WERI-Rb-1 (cell line): ENCODE measurements at regions not wholly inside any gene's neighbourhood (a gene's known extent, or its start where the extent isn't known, plus 50 kb on each side); places are given as distances from the start of the nearest gene placed in this dataset.

Experiments used
- DNase-seq: peaks from one replicate; pipeline ENCODE4 v3.0.0-alpha.2; 2020
- H3K27ac ChIP-seq: fragments of 250-450 bp; sonication (Bioruptor Pico); 2 replicates; pipeline ENCODE4 v1.5.1; 2020; ENCODE audit warnings: mild to moderate bottlenecking, moderate library complexity
- H3K27me3 ChIP-seq: fragments of 250-450 bp; sonication (Bioruptor Pico); 2 replicates; pipeline ENCODE4 v1.5.1; 2021; ENCODE audit warnings: mild to moderate bottlenecking, low read depth, moderate library complexity; ENCODE audit not compliant: insufficient read depth, severe bottlenecking
- H3K36me3 ChIP-seq: fragments of 250-450 bp; sonication (Bioruptor Pico); 2 replicates; pipeline ENCODE4 v1.5.1; 2020; ENCODE audit warnings: mild to moderate bottlenecking, moderate library complexity
- H3K4me3 ChIP-seq: 2 replicates; pipeline ENCODE4 v1.5.1; 2011; ENCODE audit warnings: low read depth, mild to moderate bottlenecking, control low read depth, low read length
- H3K9me3 ChIP-seq: fragments of 250-450 bp; sonication (Bioruptor Pico); 2 replicates; pipeline ENCODE4 v1.5.1; 2021; ENCODE audit warnings: mild to moderate bottlenecking, moderate library complexity; ENCODE audit not compliant: severe bottlenecking
- CTCF ChIP-seq: IDR thresholded peaks from 2 replicates; pipeline ENCODE4 v1.5.1; 2011; ENCODE audit warnings: low read depth, mild to moderate bottlenecking, control low read depth, inconsistent platforms, low read length

GRCh38 chr17:69958063-69958462 lies 117.0 kb upstream of the KCNJ16 start:
- Histone ChIP-seq H3K36me3 (no peaks in the 10 kb centered on the region), H3K4me3 (no peak overlapping the region), H3K27ac (no peak overlapping the region), H3K9me3 (no peaks in the 10 kb centered on the region), H3K27me3 (no peaks in the 10 kb centered on the region)
- DNase-seq: no peak
- no peak for TF ChIP-seq CTCF

- TF ChIP-seq CTCF: no peak
- H3K27me3 ChIP-seq: no peaks in the 10 kb centered on the region
- H3K27ac ChIP-seq: no peak overlapping the region
- no peaks in the 10 kb centered on the region for H3K9me3 ChIP-seq
- no peak overlapping the region for H3K4me3 ChIP-seq
- H3K36me3 ChIP-seq: no peaks in the 10 kb centered on the region
- no peak for DNase-seq
Observed at GRCh38 chr17:69959283-69959682, 115.7 kb upstream of the KCNJ16 start.

GRCh38 chr17:69960755-69961154 lies 114.3 kb upstream of the KCNJ16 start:
- Histone ChIP-seq H3K4me3 (no peak overlapping the region), H3K27me3 (no peaks in the 10 kb centered on the region), H3K9me3 (peaks cover 11% of the 10 kb centered on the region), H3K36me3 (no peaks in the 10 kb centered on the region), H3K27ac (no peak overlapping the region)
- TF ChIP-seq CTCF: no peak
- DNase-seq: no peak

- no peak for TF ChIP-seq CTCF
- no peaks in the 10 kb centered on the region for H3K36me3 ChIP-seq
- no peaks in the 10 kb centered on the region for H3K27me3 ChIP-seq
- peaks cover 11% of the 10 kb centered on the region for H3K9me3 ChIP-seq
- no peak overlapping the region for H3K4me3 ChIP-seq
- H3K27ac ChIP-seq: no peak overlapping the region
- DNase-seq: no peak
Observed at GRCh38 chr17:69961501-69962145, 113.4 kb upstream of the KCNJ16 start.

GRCh38 chr17:69962436-69962995 lies 112.5 kb upstream of the KCNJ16 start:
- no peak for TF ChIP-seq CTCF
- H3K27ac ChIP-seq: no peak overlapping the region
- H3K27me3 ChIP-seq: no peaks in the 10 kb centered on the region
- H3K36me3 ChIP-seq: no peaks in the 10 kb centered on the region
- H3K9me3 ChIP-seq: peaks cover 11% of the 10 kb centered on the region
- DNase-seq: no peak
- no peak overlapping the region for H3K4me3 ChIP-seq
